GM23338 (cell line): ENCODE measurements at regions not wholly inside any gene's neighbourhood (a gene's known extent, or its start where the extent isn't known, plus 50 kb on each side); places are given as distances from the start of the nearest gene placed in this dataset.

Experiments
- ATAC-seq: fragments of 200-7000 bp; cut with Tn5 transposase; 3 replicates; pipeline ENCODE4 v1.9.1; 2020
- DNase-seq: peaks from one replicate; pipeline ENCODE4 v3.0.0-alpha.2; 2015; ENCODE audit warnings: low spot score
- H2AFZ ChIP-seq: fragments of 200-600 bp; sonication (generic); 2 replicates; pipeline ENCODE4 v1.8.0; 2016; ENCODE audit warnings: antibody characterized with exemption, mild to moderate bottlenecking, moderate library complexity
- H3F3A ChIP-seq: fragments of 200-600 bp; sonication (generic); replicated peaks from 2 replicates; pipeline ENCODE4 v1.8.0; 2017; ENCODE audit warnings: antibody characterized with exemption, mixed run types, low read depth
- H3K27ac ChIP-seq: fragments of 200-600 bp; sonication (generic); 2 replicates; pipeline ENCODE4 v1.6.1; 2016; ENCODE audit warnings: low read depth
- H3K27me3 ChIP-seq: fragments of 200-600 bp; sonication (generic); 2 replicates; pipeline ENCODE4 v1.8.0; 2016; ENCODE audit warnings: mild to moderate bottlenecking, mixed run types, moderate library complexity; ENCODE audit not compliant: insufficient read depth
- H3K36me3 ChIP-seq: fragments of 200-600 bp; sonication (generic); 2 replicates; pipeline ENCODE4 v1.8.0; 2016; ENCODE audit warnings: mild to moderate bottlenecking; ENCODE audit not compliant: insufficient read depth
- H3K4me1 ChIP-seq: fragments of 200-600 bp; sonication (generic); 2 replicates; pipeline ENCODE4 v1.8.0; 2016; ENCODE audit warnings: mild to moderate bottlenecking, moderate library complexity; ENCODE audit not compliant: insufficient read depth
- H3K4me2 ChIP-seq: fragments of 200-600 bp; sonication (generic); 2 replicates; pipeline ENCODE4 v1.7.1; 2017; ENCODE audit warnings: mixed run types
- H3K4me3 ChIP-seq: fragments of 200-600 bp; sonication (generic); 2 replicates; pipeline ENCODE4 v1.6.1; 2016; ENCODE audit warnings: mixed run types
- H3K79me2 ChIP-seq: fragments of 200-600 bp; sonication (generic); replicated peaks from 2 replicates; pipeline ENCODE4 v1.8.0; 2017; ENCODE audit warnings: mild to moderate bottlenecking; ENCODE audit not compliant: insufficient read depth
- H3K9me2 ChIP-seq: fragments of 200-600 bp; sonication (generic); 2 replicates; pipeline ENCODE4 v1.8.0; 2017; ENCODE audit not compliant: insufficient read depth
- H4K20me1 ChIP-seq: fragments of 200-600 bp; sonication (generic); replicated peaks from 2 replicates; pipeline ENCODE4 v1.8.0; 2017; ENCODE audit warnings: mild to moderate bottlenecking; ENCODE audit not compliant: insufficient read depth
- H3K27ac Mint-ChIP-seq: 2 replicates; pipeline ENCODE4 v1.8.0; 2020; ENCODE audit warnings: inconsistent platforms, mild to moderate bottlenecking, moderate library complexity, mixed read lengths
- H3K27me3 Mint-ChIP-seq: 3 replicates; pipeline ENCODE4 v1.8.0; 2022; ENCODE audit warnings: low read depth, mild to moderate bottlenecking, moderate library complexity, mixed read lengths, inconsistent platforms; ENCODE audit not compliant: insufficient read depth, poor library complexity
- H3K36me3 Mint-ChIP-seq: 3 replicates; pipeline ENCODE4 v1.8.0; 2021; ENCODE audit warnings: low read depth, mild to moderate bottlenecking, inconsistent platforms, moderate library complexity, mixed read lengths
- H3K4me1 Mint-ChIP-seq: 3 replicates; pipeline ENCODE4 v1.8.0; 2020; ENCODE audit warnings: mild to moderate bottlenecking, inconsistent platforms, mixed read lengths
- H3K4me3 Mint-ChIP-seq: 3 replicates; pipeline ENCODE4 v1.8.0; 2021; ENCODE audit warnings: moderate library complexity, mild to moderate bottlenecking, inconsistent platforms, mixed read lengths
- H3K9me3 Mint-ChIP-seq: 3 replicates; pipeline ENCODE4 v1.8.0; 2020; ENCODE audit warnings: moderate library complexity, mild to moderate bottlenecking, inconsistent platforms, mixed read lengths
- CREB1 ChIP-seq: fragments of 250-450 bp; sonication (Bioruptor Pico); IDR thresholded peaks from 2 replicates; pipeline ENCODE4 v1.5.0; 2020; ENCODE audit warnings: low read depth, mild to moderate bottlenecking, moderate library complexity
- EZH2 ChIP-seq: fragments of 200-600 bp; sonication (generic); IDR thresholded peaks from one replicate; pipeline ENCODE4 v1.8.0; 2017; ENCODE audit warnings: antibody characterized with exemption, mild to moderate bottlenecking, low read depth; ENCODE audit not compliant: unreplicated experiment
- EZH2phosphoT487 ChIP-seq: fragments of 200-600 bp; sonication (generic); IDR thresholded peaks from one replicate; pipeline ENCODE4 v1.8.1; 2018; ENCODE audit warnings: antibody characterized with exemption; ENCODE audit not compliant: unreplicated experiment
- NANOG ChIP-seq: IDR thresholded peaks from 2 replicates; pipeline ENCODE4 v1.6.1; 2016; ENCODE audit warnings: antibody characterized with exemption, borderline replicate concordance
- ZNF331 ChIP-seq: fragments of 250-450 bp; sonication (Bioruptor Pico); IDR thresholded peaks from 2 replicates; pipeline ENCODE4 v1.5.0; 2020; ENCODE audit warnings: low read depth, mild to moderate bottlenecking, moderate library complexity
- TF ChIP-seq, protein P1 (sequence below): IDR thresholded peaks from one replicate; pipeline ENCODE4 v1.6.1; 2018; ENCODE audit warnings: antibody characterized with exemption; ENCODE audit not compliant: unreplicated experiment
- TF ChIP-seq, protein P2 (sequence below): fragments of 250-450 bp; sonication (Bioruptor Pico); IDR thresholded peaks from 2 replicates; pipeline ENCODE4 v1.5.0; 2020; ENCODE audit warnings: mild to moderate bottlenecking, moderate library complexity
- TF ChIP-seq, protein P3 (sequence below), 2 experiments: fragments of 200-600 bp in 1 of 2; sonication (generic) in 1 of 2; conservative IDR thresholded peaks; 2 replicates each; pipeline versions ENCODE4 v1.5.1 to v1.6.1; 2016 to 2017; ENCODE audit warnings: antibody characterized with exemption in 2 of 2, low read depth in 2 of 2, mild to moderate bottlenecking in 2 of 2, moderate library complexity in 1 of 2

DNA sequence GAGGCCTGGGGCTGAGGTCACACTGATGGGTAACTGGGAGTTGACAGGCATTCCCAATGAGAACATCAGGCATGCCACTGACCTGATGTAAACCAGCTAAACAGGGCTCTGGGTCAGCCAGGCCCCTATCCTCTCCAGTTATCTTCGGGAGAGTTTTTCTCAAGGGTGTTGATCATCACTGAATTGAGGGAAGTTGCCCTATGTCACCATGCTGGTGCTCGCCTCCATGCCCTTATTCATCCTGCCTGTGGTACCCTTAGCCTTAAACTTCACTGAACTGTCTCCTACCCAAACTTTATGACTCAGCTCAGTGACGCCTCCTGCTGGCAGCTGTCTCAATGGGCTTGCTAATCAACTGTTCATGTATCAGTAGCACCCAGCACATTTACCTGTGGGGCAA, 80.7 kb upstream of the TNR start:
- no peak overlapping the region for H3K4me3 ChIP-seq
- H3K79me2 ChIP-seq, result no peaks in the 10 kb centered on the region
- ATAC-seq (peak; percentile 92), DNase-seq (peak; percentile 84)
- no peak overlapping the region for H3K4me2 ChIP-seq
- TF ChIP-seq, protein P1, sequence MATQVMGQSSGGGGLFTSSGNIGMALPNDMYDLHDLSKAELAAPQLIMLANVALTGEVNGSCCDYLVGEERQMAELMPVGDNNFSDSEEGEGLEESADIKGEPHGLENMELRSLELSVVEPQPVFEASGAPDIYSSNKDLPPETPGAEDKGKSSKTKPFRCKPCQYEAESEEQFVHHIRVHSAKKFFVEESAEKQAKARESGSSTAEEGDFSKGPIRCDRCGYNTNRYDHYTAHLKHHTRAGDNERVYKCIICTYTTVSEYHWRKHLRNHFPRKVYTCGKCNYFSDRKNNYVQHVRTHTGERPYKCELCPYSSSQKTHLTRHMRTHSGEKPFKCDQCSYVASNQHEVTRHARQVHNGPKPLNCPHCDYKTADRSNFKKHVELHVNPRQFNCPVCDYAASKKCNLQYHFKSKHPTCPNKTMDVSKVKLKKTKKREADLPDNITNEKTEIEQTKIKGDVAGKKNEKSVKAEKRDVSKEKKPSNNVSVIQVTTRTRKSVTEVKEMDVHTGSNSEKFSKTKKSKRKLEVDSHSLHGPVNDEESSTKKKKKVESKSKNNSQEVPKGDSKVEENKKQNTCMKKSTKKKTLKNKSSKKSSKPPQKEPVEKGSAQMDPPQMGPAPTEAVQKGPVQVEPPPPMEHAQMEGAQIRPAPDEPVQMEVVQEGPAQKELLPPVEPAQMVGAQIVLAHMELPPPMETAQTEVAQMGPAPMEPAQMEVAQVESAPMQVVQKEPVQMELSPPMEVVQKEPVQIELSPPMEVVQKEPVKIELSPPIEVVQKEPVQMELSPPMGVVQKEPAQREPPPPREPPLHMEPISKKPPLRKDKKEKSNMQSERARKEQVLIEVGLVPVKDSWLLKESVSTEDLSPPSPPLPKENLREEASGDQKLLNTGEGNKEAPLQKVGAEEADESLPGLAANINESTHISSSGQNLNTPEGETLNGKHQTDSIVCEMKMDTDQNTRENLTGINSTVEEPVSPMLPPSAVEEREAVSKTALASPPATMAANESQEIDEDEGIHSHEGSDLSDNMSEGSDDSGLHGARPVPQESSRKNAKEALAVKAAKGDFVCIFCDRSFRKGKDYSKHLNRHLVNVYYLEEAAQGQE, result no peak
- TF ChIP-seq CREB1 (CRISPR knock-in tag) (no peak), EZH2 (no peak), NANOG (no peak), EZH2phosphoT487 (no peak), ZNF331 (CRISPR knock-in tag) (no peak)
- TF ChIP-seq, protein P2, sequence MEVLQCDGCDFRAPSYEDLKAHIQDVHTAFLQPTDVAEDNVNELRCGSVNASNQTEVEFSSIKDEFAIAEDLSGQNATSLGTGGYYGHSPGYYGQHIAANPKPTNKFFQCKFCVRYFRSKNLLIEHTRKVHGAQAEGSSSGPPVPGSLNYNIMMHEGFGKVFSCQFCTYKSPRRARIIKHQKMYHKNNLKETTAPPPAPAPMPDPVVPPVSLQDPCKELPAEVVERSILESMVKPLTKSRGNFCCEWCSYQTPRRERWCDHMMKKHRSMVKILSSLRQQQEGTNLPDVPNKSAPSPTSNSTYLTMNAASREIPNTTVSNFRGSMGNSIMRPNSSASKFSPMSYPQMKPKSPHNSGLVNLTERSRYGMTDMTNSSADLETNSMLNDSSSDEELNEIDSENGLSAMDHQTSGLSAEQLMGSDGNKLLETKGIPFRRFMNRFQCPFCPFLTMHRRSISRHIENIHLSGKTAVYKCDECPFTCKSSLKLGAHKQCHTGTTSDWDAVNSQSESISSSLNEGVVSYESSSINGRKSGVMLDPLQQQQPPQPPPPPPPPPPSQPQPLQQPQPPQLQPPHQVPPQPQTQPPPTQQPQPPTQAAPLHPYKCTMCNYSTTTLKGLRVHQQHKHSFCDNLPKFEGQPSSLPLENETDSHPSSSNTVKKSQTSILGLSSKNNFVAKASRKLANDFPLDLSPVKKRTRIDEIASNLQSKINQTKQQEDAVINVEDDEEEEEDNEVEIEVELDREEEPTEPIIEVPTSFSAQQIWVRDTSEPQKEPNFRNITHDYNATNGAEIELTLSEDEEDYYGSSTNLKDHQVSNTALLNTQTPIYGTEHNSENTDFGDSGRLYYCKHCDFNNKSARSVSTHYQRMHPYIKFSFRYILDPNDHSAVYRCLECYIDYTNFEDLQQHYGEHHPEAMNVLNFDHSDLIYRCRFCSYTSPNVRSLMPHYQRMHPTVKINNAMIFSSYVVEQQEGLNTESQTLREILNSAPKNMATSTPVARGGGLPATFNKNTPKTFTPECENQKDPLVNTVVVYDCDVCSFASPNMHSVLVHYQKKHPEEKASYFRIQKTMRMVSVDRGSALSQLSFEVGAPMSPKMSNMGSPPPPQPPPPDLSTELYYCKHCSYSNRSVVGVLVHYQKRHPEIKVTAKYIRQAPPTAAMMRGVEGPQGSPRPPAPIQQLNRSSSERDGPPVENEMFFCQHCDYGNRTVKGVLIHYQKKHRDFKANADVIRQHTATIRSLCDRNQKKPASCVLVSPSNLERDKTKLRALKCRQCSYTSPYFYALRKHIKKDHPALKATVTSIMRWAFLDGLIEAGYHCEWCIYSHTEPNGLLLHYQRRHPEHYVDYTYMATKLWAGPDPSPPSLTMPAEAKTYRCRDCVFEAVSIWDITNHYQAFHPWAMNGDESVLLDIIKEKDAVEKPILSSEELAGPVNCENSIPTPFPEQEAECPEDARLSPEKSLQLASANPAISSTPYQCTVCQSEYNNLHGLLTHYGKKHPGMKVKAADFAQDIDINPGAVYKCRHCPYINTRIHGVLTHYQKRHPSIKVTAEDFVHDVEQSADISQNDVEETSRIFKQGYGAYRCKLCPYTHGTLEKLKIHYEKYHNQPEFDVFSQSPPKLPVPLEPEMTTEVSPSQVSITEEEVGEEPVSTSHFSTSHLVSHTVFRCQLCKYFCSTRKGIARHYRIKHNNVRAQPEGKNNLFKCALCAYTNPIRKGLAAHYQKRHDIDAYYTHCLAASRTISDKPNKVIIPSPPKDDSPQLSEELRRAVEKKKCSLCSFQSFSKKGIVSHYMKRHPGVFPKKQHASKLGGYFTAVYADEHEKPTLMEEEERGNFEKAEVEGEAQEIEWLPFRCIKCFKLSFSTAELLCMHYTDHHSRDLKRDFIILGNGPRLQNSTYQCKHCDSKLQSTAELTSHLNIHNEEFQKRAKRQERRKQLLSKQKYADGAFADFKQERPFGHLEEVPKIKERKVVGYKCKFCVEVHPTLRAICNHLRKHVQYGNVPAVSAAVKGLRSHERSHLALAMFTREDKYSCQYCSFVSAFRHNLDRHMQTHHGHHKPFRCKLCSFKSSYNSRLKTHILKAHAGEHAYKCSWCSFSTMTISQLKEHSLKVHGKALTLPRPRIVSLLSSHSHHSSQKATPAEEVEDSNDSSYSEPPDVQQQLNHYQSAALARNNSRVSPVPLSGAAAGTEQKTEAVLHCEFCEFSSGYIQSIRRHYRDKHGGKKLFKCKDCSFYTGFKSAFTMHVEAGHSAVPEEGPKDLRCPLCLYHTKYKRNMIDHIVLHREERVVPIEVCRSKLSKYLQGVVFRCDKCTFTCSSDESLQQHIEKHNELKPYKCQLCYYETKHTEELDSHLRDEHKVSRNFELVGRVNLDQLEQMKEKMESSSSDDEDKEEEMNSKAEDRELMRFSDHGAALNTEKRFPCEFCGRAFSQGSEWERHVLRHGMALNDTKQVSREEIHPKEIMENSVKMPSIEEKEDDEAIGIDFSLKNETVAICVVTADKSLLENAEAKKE, result no peak
- TF ChIP-seq, protein P3, sequence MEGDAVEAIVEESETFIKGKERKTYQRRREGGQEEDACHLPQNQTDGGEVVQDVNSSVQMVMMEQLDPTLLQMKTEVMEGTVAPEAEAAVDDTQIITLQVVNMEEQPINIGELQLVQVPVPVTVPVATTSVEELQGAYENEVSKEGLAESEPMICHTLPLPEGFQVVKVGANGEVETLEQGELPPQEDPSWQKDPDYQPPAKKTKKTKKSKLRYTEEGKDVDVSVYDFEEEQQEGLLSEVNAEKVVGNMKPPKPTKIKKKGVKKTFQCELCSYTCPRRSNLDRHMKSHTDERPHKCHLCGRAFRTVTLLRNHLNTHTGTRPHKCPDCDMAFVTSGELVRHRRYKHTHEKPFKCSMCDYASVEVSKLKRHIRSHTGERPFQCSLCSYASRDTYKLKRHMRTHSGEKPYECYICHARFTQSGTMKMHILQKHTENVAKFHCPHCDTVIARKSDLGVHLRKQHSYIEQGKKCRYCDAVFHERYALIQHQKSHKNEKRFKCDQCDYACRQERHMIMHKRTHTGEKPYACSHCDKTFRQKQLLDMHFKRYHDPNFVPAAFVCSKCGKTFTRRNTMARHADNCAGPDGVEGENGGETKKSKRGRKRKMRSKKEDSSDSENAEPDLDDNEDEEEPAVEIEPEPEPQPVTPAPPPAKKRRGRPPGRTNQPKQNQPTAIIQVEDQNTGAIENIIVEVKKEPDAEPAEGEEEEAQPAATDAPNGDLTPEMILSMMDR (conservative IDR thresholded peaks at IDR 0.05; ENCODE audit: low read depth in 2 of 2), result peak; percentile 88 to 92
- Mint-ChIP-seq H3K27me3 (peaks cover 6% of the 10 kb centered on the region), H3K9me3 (peaks cover 23% of the 10 kb centered on the region), H3K36me3 (peaks cover 12% of the 10 kb centered on the region; the same call in 2 of the 3 replicates), H3K4me3 (no peak overlapping the region), H3K4me1 (peaks cover 4% of the 10 kb centered on the region; the same call in 2 of the 3 replicates), H3K27ac (no peak overlapping the region)
- H3K27me3 ChIP-seq, result no peaks in the 10 kb centered on the region
- H3K9me2 ChIP-seq, result 0 out of 2 replicates have a peak, but pooled peaks cover 4% of the 10 kb centered on the region
- H3K36me3 ChIP-seq, result no peaks in the 10 kb centered on the region
- no peak overlapping the region for H3K27ac ChIP-seq
- peaks cover 4% of the 10 kb centered on the region for H3K4me1 ChIP-seq
- H2AFZ ChIP-seq, result no peak overlapping the region
- no peaks in the 10 kb centered on the region for H4K20me1 ChIP-seq
- no peaks in the 10 kb centered on the region for H3F3A ChIP-seq
